ENCODE measurements at regions not wholly inside any gene's neighbourhood (a gene's known extent, or its start where the extent isn't known, plus 50 kb on each side); places are given as distances from the start of the nearest gene placed in this dataset.

DNA sequence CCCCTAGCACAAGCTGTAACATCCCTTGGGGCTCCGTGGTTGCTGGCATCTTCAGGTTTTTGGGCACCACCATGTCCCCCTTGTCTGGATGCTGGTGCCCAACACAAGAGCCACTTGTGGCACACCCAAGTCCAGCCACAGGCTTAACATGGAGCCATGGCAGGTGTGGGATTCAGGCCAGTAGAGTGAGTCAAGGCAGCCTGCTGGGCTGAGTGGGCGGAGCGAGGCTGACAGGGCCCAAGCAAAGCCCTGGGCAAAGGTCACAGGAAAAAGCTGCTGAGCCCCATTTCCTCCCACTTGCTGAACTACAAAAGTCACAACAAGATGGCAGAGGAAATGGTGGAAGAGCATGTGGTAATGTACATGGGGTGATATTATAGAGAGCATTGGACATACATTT, 950.7 kb upstream of the FLRT2 start:
- no peak overlapping the region for H3K9ac ChIP-seq (replicated peaks; ENCODE audit: extremely low read depth, insufficient read depth, low read length)
- ChIA-PET CTCF (no interaction called here), POLR2A (no interaction called here)
- no peaks in the 10 kb centered on the region for H3K27me3 ChIP-seq (ENCODE audit: control insufficient read depth in 2 of 2, insufficient read depth in 2 of 2, low read length in 2 of 2)
- dilution Hi-C loops (cut with MboI; ENCODE audit: extremely low pct_ligation_motif_present, low sequenced_read_pairs) (no loop called here), intact Hi-C loops (cut with micrococcal nuclease) (no loop called here)
- no peak for DNase-seq (ENCODE audit: low read depth, low spot score)
- TF ChIP-seq POLR2AphosphoS5 (IDR thresholded peaks at IDR 0.05; ENCODE audit: insufficient read depth, low read depth, low read length) (no peak), MYC (IDR thresholded peaks at IDR 0.05; ENCODE audit: low read depth, low read length) (no peak), POLR2A (IDR thresholded peaks at IDR 0.05; ENCODE audit: low read depth, low read length) (no peak), JUN (IDR thresholded peaks at IDR 0.05; ENCODE audit: borderline replicate concordance, insufficient read depth, insufficient read length, low read depth) (no peak), EZH2 (IDR thresholded peaks at IDR 0.05; ENCODE audit: borderline replicate concordance, low read depth, low read length, severe bottlenecking) (no peak), GATA2 (IDR thresholded peaks at IDR 0.05; ENCODE audit: insufficient read depth, insufficient read length, low read depth, low read length) (no peak), FOS (IDR thresholded peaks at IDR 0.05; ENCODE audit: borderline replicate concordance, insufficient read depth, low read length) (peak; percentile 11)
- TF ChIP-seq, protein P1, sequence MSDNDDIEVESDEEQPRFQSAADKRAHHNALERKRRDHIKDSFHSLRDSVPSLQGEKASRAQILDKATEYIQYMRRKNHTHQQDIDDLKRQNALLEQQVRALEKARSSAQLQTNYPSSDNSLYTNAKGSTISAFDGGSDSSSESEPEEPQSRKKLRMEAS (IDR thresholded peaks at IDR 0.05; ENCODE audit: insufficient read depth, insufficient read length): no peak
- TF ChIP-seq, protein P2, sequence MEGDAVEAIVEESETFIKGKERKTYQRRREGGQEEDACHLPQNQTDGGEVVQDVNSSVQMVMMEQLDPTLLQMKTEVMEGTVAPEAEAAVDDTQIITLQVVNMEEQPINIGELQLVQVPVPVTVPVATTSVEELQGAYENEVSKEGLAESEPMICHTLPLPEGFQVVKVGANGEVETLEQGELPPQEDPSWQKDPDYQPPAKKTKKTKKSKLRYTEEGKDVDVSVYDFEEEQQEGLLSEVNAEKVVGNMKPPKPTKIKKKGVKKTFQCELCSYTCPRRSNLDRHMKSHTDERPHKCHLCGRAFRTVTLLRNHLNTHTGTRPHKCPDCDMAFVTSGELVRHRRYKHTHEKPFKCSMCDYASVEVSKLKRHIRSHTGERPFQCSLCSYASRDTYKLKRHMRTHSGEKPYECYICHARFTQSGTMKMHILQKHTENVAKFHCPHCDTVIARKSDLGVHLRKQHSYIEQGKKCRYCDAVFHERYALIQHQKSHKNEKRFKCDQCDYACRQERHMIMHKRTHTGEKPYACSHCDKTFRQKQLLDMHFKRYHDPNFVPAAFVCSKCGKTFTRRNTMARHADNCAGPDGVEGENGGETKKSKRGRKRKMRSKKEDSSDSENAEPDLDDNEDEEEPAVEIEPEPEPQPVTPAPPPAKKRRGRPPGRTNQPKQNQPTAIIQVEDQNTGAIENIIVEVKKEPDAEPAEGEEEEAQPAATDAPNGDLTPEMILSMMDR (IDR thresholded peaks at IDR 0.05; ENCODE audit: extremely low read depth in 1 of 2, insufficient read depth in 1 of 2, low read depth in 1 of 2, low read length in 2 of 2): no peak
- no peaks in the 10 kb centered on the region for H4K20me1 ChIP-seq (replicated peaks; ENCODE audit: control insufficient read depth, extremely low read depth, insufficient read depth, low read length)
- H3K4me2 ChIP-seq (ENCODE audit: insufficient read depth, low read length): no peak overlapping the region
- FAIRE-seq: no peak
- H3K9me1 ChIP-seq (replicated peaks; ENCODE audit: control insufficient read depth, extremely low read depth, insufficient read depth, low read length): no peaks in the 10 kb centered on the region
- no peak overlapping the region for H3K4me3 ChIP-seq (replicated peaks in 1 of 3; ENCODE audit: insufficient read depth in 1 of 3, low read depth in 1 of 3, low read length in 3 of 3)
- H3K79me2 ChIP-seq (ENCODE audit: control insufficient read depth, insufficient read depth, low read length): no peaks in the 10 kb centered on the region
- no peak overlapping the region for H3K27ac ChIP-seq (ENCODE audit: insufficient read depth, low read depth, low read length)
- H3K9me3 ChIP-seq (replicated peaks; ENCODE audit: control insufficient read depth, insufficient read depth, low read length): no peaks in the 10 kb centered on the region
- BruUV-seq (replicated peaks): no TSS peak
- H3K4me1 ChIP-seq (ENCODE audit: control insufficient read depth, extremely low read depth, insufficient read depth, low read length): no peaks in the 10 kb centered on the region
- H2AFZ ChIP-seq (ENCODE audit: low read depth, low read length): no peak overlapping the region
- H3K36me3 ChIP-seq (ENCODE audit: control insufficient read depth in 2 of 2, extremely low read depth in 1 of 2, insufficient read depth in 2 of 2, low read length in 2 of 2): no peaks in the 10 kb centered on the region
